Frontal cortex (tissue), 3 donors: ENCODE measurements at regions not wholly inside any gene's neighbourhood (a gene's known extent, or its start where the extent isn't known, plus 50 kb on each side); places are given as distances from the start of the nearest gene placed in this dataset.

Experiments used
- DNase-seq, 2 donors: peaks; one replicate each; pipeline ENCODE4 v3.0.0; 2012; ENCODE audit warnings: low spot score in 2 of 2
- FAIRE-seq: peaks from 2 replicates; lab custom pipeline; 2012; peaks lifted over from hg19 to GRCh38; lab: Jason Lieb, UNC
- donor health status: control.
- donor health status: control.
- donor health status: control.

DNA sequence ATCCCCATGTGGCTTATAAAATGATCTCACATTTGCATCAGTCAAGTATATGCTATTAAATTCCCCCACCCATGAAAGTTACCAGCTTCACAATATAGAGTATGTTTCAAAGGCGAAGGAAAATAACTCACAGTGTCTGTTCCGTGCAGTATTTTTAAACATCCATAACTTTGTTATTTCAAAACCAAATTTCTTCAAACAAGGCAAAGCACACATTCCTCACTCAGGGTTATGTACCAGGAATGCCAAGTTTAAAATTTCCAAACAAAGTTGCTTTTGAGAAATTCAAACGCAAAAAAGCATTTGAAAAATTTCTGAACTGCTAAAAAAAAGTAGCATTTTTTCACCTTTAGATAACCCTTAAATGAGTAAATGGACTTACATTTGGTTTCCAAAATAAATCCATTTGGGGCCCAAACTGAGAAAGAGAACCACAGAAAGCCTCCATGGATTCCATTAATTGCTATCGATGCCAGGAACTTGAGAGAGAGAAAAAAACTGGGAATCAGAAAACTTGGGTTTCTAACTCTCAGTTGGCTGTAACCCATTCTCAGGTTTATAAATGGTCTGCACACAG, 149.5 kb downstream of the SLC30A10 start:
- FAIRE-seq = no peak
- DNase-seq = no peak

GRCh38 chr1:219778110-219778509, 150.2 kb downstream of the SLC30A10 start:
- FAIRE-seq = no peak
- no peak for DNase-seq

- FAIRE-seq (no peak), DNase-seq (no peak)
These were observed 154.0 kb downstream of the SLC30A10 start for GRCh38 chr1:219774386-219774785.

DNA sequence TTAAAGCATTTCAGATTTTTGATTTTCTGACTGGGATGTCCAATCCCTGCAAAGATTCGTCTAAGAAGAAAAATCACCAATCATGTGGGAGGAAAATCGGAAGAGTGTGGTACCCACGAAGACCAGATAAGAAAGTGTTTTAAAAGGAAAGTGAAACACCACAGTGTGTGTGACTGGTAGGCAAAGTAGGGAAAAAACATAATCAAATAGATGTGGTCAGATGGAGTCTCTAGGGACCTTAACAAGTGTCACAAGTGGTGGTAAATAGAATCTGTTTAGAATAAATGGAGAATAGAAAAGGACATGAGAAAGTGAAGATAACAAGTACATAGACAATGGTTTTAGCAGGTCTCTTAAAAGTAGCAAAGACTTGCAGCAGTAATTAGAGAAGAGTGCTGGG, 154.6 kb downstream of the SLC30A10 start:
- no peak for FAIRE-seq
- DNase-seq = no peak

DNA sequence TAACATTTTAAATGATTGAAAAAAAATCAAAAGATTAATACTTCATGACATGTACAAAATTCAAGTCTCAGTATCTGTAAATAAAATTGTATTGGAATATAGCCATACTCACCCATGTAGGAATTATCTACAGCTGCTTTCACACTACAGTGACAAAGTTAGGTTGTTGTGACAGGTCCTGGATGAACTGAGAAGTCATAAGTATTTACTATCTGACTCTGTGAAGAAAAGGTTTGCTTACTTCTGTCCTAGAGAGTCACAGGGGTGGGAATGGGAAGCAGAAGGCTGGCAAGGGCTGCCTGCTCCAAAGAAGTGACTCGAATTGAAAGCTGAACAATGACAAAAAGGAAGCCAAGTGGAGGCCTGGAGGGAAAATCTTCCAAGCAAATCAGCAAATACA, 155.2 kb downstream of the SLC30A10 start:
- no peak for DNase-seq
- no peak for FAIRE-seq

GRCh38 chr1:219772265-219773036, 155.9 kb downstream of the SLC30A10 start:
- FAIRE-seq = no peak

GRCh38 chr1:219771080-219771479, 157.3 kb downstream of the SLC30A10 start:
- FAIRE-seq (no peak), DNase-seq (no peak)

More at GRCh38 chr1:219772265-219773036, 155.9 kb downstream of the SLC30A10 start:
- DNase-seq = no peak

- FAIRE-seq = no peak
- DNase-seq = no peak
These were observed 150.4 kb upstream of the ZC3H11B start for GRCh38 chr1:219763321-219763720.

DNA sequence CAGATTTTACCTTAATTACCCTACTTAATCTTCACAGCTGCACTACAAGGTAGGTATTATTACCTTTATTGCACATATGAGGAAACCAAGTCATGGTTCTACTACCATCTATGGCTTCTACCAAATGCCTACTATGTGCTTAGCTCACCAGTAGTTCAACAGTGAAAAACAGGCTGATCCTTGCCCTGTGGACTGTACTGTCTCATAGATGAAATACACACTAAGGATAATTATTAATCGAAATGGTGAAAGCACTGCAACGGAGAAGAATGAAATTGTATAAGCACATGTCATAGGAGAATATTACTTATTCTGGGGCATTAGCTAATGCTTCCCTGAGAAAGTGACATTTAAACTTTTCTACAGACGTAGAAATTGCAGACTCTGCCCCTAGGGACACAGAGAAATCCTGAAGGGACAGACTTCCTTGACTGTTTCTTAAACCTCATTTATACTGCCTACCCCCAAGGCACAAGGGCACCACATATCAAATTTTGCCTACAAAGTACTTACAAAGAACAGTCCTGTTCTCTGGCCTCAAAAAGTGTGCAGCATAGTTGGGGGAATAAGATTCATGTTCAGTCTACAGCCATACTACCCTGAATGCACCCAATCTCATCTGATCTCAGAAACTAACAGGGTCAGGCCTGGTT, 148.4 kb upstream of the ZC3H11B start:
- no peak for DNase-seq

GRCh38 chr1:219759095-219759494, 146.2 kb upstream of the ZC3H11B start:
- no peak for FAIRE-seq
- no peak for DNase-seq

More for the DNA sequence above, 148.4 kb upstream of the ZC3H11B start:
- no peak for FAIRE-seq

DNA sequence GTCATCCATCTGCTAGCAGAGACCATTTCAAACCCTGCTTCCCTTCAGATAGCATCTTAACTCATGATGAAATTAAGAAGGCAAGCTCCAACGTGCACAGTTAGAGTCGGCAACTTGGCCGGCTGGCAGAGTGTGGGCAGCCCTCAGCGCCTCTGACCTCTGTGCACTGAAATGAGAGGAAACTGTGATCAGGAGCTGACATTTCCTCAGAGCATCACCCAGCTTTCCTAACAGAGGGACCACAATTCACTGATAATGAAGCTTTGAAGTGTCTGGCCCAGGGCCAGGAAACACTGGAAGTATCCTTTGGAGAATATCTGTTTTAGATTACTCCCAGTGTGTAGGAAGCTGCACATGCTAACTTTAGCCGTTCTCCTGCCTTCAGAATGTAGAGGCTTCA, 145.0 kb upstream of the ZC3H11B start:
- no peak for DNase-seq

GRCh38 chr1:219755234-219755633, 142.3 kb upstream of the ZC3H11B start:
- no peak for DNase-seq
- FAIRE-seq = no peak

More for the DNA sequence above, 145.0 kb upstream of the ZC3H11B start:
- FAIRE-seq = no peak

DNA sequence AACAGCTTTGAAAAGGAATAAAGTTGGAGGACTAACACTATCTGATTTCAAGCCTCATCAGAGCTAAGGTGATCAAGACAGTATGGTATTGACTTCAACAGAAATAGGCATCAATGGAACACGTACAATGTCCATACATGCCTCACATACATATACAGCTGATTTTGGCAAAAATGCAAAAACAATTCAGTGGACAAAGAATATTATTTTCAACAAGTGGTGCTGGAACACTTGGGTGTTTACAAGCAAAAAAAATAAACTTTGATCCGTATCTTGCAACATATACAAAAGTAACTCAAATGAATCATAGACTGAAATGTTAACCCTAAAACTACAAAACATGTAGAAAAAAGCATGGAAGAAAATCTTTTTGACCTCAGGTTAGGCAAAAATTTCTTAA, 141.9 kb upstream of the ZC3H11B start:
- DNase-seq = no peak
- no peak for FAIRE-seq

- DNase-seq (no peak), FAIRE-seq (no peak)
These were observed 141.0 kb upstream of the ZC3H11B start for GRCh38 chr1:219753914-219754313.

DNA sequence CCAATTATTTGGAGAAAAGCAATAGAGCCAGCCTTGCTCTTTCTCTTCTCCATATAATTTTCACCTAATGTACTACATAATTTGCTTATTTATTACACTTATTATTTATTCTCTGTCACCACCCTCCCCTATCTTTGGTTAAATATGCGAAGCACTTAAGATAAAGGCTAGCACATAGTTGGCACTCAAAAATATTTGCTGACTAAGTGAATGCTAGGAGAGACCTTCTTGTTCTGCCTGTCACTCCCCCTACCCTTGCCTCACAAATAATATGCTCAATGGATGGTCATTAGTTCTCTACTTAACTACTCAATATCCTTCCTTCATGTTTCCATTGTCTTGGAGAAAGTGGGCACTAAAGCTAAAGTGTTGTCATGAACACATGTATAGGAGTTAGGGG, 139.7 kb upstream of the ZC3H11B start:
- DNase-seq (no peak), FAIRE-seq (no peak)

GRCh38 chr1:219751870-219752507, 139.1 kb upstream of the ZC3H11B start:
- FAIRE-seq (no peak), DNase-seq (no peak)

GRCh38 chr1:219749370-219749769, 136.5 kb upstream of the ZC3H11B start:
- no peak for DNase-seq
- no peak for FAIRE-seq

DNA sequence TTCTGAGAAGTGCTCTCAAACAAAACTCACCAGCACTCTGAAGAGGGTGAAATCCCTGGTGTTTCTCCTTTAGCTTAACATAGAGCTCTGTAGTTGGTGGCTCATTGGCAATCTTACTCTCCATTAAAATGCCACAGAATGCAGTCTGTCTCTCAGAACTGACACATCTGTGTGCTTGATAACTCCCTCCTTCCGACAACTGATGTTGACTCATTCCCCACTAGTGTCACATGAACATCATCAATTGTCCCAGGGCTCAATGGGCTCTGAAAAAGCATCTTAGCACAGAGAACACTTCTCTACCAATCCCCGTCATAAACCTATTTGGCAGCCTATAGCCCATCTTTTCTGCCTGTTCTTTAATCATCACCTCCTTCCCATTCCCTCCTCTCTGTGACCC, 133.2 kb upstream of the ZC3H11B start:
- FAIRE-seq (no peak), DNase-seq (no peak)

- no peak for FAIRE-seq
- DNase-seq = no peak
These were observed 132.0 kb upstream of the ZC3H11B start for GRCh38 chr1:219744652-219745469.
